IPS-11a (cell line): ENCODE measurements at regions not wholly inside any gene's neighbourhood (a gene's known extent, or its start where the extent isn't known, plus 50 kb on each side); places are given as distances from the start of the nearest gene placed in this dataset.

ENCODE experiments used
- H3K4me3 ChIP-seq: one replicate; pipeline ENCODE4 v1.5.1; 2013; ENCODE audit warnings: low read depth, low read length, control low read depth

DNA sequence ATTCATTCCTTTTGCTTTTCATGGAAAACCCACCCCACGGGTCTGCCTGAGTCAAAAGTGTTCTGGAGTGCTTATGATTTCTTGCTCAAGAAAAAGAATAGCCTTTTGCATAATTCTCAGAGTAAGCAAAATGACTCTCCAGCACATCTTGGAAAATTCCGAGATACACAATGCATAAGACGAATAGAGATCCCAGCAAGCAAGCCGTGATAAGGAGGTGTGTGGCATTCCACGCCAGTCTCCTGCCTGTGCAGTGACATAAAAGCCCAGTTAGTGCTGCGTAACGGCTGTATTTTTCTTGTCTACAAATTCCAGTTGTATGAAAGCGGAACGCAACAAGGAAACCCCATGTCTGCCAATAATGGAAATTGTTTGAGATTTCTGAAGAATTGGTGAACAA, 237.9 kb upstream of the GATB start:
- H3K4me3 ChIP-seq: no peak overlapping the region

DNA sequence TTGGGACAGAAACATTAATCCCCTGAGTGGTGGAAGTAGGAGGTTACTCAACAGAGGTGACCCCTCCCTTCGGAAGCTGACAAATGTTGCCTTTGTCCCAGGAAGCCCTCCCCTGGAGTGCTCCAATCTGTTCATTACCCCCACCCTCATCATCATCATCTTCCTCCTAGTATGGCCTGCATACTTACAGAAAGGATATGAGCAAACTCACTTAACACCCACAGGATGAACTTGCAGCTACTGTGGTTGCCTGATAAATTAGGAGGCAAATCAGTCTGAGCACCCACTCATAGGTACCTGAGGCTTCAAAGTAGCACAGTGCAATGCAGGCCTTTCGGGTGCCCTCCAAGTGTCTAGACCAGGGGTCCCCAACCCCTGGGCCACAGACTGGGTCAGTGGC, 236.7 kb upstream of the GATB start:
- H3K4me3 ChIP-seq: no peak overlapping the region

GRCh38 chr4:151994429-151994828, 233.6 kb upstream of the GATB start:
- H3K4me3 ChIP-seq: no peak overlapping the region

DNA sequence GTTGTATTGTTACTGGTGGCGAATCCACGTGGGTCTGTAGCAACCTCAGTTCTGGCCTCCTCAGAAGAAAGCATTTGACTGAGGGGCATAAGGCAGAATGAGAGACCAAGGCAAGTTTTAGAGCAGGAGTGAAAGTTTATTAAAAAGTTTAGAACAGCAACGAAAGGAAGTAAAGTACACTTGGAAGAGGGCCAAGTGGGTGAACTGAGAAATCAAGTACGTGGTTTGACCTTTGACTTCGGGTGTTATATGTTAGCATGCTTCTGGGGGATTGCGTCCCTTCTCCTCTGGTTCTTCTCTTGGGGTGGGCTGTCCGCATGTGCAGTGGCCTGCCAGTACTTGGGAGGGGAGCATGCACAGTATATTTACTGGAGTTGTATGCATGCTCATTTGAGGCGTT, 232.7 kb upstream of the GATB start:
- no peak overlapping the region for H3K4me3 ChIP-seq

GRCh38 chr4:151992332-151993154, 231.7 kb upstream of the GATB start:
- H3K4me3 ChIP-seq: no peak overlapping the region

DNA sequence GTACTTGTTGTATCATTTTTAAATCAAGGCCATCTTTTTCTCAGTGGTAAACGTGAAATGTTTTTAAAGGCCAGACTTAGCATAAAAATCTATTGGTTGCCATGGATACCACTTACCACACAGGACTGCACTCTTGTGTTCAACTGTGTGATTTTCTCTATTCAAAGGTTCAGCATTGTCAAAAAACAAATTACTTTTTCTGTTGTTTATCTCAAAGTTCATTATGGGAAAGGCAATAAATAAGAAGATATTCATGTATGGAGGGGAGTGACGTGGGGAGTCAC, 231.0 kb upstream of the GATB start:
- no peak overlapping the region for H3K4me3 ChIP-seq

DNA sequence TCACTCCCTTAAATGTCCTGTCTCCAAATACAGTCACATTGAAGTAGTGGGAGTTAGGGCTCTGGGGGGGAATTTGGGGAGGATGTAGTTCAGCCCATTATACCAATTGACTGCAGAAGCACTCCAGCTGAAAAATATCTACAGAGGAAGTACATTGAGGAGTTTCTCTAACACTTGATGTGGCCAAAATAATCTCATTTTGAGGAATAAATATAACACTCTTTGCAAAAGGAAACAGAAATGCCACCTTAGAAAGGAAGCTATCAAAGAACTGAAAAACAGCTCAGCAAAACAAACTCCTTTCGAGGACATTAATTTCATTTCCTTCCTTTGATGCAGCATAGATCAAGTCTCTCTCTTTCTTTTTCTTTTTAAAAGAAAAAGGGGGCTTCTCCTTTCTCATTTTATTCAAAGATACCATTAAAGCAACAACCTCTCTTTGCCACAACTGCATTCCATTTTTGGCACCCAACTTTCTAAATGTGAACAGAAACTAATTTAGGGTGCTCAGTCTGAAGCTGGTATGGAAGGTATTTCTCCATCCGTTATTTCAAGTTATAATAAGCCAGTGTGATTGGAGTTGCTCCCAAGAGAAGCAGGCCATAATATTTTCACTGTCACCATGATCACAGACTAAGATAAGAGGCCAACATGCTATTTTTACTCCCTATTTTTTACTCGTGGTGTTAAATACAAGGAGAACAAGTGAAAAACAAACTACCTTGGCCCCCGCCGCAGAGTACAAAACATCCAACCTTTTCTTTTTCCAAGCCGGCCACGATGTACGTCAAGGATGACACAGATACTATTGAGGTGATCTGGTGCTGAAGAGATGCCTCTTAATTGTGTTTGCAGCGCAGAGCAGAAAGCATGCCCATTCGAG, 230.4 kb upstream of the GATB start:
- H3K4me3 ChIP-seq: no peak overlapping the region

GRCh38 chr4:151990201-151990600, 229.4 kb upstream of the GATB start:
- H3K4me3 ChIP-seq: no peak overlapping the region

GRCh38 chr4:151988591-151988990, 227.8 kb upstream of the GATB start:
- no peak overlapping the region for H3K4me3 ChIP-seq

DNA sequence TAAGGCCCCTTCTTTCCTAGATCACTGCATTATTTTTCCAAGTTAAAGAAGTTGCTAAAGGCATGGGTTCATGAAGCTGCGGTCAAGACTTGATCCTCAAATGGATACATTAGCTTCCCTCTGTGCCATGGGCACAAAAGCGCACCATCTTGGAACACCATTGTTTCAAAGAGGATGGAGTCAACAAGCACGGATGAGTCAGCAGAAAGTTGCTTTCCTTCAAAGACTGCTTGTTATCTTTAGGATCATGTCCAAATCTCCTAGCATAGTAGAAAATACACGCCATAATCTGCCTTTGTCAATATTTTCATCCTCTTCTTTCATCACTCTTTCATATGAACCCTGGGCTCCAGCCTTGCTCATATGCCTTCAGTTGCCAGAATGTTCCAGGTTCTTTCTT, 226.8 kb upstream of the GATB start:
- no peak overlapping the region for H3K4me3 ChIP-seq

- H3K4me3 ChIP-seq: no peak overlapping the region
Observed at GRCh38 chr4:151983854-151984253, 223.0 kb upstream of the GATB start.

- no peak overlapping the region for H3K4me3 ChIP-seq
Observed at GRCh38 chr4:151979819-151980218, 219.0 kb upstream of the GATB start.

DNA sequence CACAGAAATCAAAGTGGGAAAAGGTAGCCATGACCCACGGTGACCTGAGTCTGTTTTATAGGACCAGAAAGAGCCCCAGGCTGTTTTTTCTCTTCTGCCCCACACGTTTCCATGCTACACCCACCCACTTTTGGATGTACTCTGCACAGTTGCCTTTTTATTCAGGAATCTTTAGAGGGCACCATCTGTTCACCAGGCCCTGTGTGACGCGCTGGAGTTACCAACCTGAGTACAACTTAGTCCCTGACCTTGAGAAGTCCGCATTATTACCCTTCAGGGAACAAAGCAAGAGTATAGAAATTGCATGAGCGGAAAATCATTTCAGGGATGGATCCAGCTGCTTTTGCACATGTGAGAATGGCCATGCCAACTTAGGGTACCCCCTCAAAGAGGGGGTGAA, 207.8 kb upstream of the GATB start:
- no peak overlapping the region for H3K4me3 ChIP-seq

DNA sequence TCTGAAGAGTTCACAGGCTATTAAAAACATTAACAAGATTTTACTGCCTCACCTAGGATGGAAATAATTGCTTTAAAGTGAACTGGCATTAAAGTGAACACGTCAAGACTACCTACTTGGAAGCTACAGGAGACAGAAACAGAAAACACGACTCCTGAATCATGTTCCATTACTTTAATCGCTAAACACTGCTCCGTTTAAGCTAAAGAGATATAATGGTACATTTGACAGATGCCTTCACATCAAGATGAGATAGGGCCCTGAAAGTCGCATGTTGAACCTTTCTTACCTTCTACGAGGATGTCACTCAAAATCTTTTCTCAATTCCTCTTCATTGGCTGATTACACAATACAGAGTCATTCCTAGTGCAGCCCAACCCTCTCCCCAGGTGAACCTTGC, 206.3 kb upstream of the GATB start:
- H3K4me3 ChIP-seq: no peak overlapping the region

- H3K4me3 ChIP-seq: no peak overlapping the region
Observed at GRCh38 chr4:151962138-151962823, 201.5 kb upstream of the GATB start.

GRCh38 chr4:151961456-151961855, 200.6 kb upstream of the GATB start:
- H3K4me3 ChIP-seq: no peak overlapping the region

GRCh38 chr4:151960449-151961230, 199.8 kb upstream of the GATB start:
- H3K4me3 ChIP-seq: no peak overlapping the region

DNA sequence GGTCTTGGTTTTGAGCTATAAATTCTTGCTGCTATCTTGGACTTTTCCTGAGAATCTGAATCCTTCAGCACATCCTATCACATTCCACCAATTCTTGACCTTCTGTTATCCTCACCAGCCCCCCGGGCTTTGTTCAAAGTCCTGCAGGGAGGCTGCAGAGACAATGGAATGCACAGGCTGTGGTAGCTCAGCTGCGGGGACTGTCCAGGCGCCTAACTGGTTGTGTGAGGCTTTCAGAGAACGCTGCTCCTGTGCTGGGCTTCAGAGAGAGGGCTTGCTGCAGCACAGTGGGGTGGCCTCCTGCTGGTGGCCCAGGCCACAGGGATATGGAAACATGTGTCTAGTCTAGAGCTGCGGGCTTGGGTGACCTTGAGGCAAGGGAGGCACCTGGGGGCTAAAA, 196.3 kb upstream of the GATB start:
- H3K4me3 ChIP-seq: no peak overlapping the region

DNA sequence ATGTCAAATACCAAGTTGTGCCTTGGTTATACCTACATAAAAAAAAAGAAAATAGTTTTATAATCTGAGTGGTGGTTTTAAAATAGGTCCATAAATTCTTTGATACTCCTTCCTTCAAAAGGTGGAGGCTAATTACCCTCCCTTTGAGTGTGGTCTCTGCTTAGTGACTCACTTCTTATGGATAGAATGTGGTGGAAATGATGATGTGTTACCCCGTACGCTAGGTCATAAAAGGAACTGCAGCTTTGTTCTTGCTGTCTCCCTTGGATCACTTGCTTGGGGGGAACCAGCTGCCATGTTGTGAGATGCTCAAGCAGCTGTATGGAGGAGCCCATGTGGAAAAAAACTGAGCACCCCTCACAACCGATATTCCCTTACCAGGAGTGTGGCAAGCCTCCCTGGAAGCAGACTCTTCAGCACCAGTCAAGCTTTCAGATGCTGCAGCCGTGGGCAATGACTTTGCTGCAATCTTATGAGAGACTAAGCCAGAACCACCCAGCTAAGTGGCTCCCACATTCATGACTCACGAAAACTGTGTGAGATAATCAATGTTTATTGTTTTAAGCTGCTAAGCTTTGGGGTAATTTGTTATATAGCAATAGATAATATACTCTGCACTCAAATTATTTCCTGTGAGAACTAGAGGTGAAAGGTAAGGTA, 195.0 kb upstream of the GATB start:
- no peak overlapping the region for H3K4me3 ChIP-seq

DNA sequence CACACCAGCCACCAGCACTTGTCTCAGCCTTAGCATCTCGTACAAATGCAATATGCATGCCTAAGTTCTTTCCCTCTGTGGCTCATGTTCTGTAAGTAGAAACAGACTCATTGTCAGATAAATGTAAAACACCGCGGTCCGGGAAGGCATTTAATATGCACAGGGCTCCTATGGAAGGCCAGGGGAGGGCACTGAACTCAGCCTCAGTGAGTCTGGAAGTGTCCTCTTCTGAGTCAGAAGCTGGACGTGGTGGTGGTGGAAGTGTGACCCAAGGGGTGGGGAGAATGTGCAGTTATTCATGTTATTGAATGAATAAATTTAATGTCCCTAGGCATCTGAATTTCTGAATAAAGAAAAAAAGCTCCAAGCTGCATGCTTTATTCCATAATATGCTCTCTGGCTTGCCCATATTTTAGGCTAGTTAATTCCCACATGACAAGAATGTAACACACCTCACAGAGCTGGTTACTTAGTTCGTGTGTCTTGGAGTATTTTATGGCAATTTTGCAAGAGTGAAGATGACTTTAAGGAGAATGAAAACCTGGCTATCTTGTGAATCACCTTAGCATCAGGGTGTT, 193.1 kb upstream of the GATB start:
- H3K4me3 ChIP-seq: no peak overlapping the region
